Keratinocyte (primary cell): ENCODE measurements at regions not wholly inside any gene's neighbourhood (a gene's known extent, or its start where the extent isn't known, plus 50 kb on each side); places are given as distances from the start of the nearest gene placed in this dataset.

Experiments
- DNase-seq: peaks from one replicate; pipeline ENCODE4 v3.0.0-alpha.2; 2011; ENCODE audit warnings: low read depth, missing footprints, low spot score
- FAIRE-seq: peaks from 2 replicates; lab custom pipeline; 2011; peaks lifted over from hg19 to GRCh38; lab: Jason Lieb, UNC
- H2AFZ ChIP-seq: 2 replicates; pipeline ENCODE4 v1.6.0; 2012; ENCODE audit warnings: low read length, control low read depth, inconsistent platforms; ENCODE audit not compliant: control insufficient read depth
- H3K27ac ChIP-seq: 2 replicates; pipeline ENCODE4 v1.5.1; 2011; ENCODE audit warnings: low read length; ENCODE audit not compliant: control insufficient read depth, insufficient read depth
- H3K27me3 ChIP-seq: 3 replicates; pipeline ENCODE4 v1.6.0; 2011; ENCODE audit warnings: low read length; ENCODE audit not compliant: control insufficient read depth, insufficient read depth; ENCODE audit errors: extremely low read depth
- H3K36me3 ChIP-seq, 2 experiments: 2 replicates in 1 of 2; 3 replicates in 1 of 2; pipeline ENCODE4 v1.5.1; 2011; ENCODE audit warnings: low read length in 2 of 2, mild to moderate bottlenecking in 1 of 2; ENCODE audit not compliant: control insufficient read depth in 2 of 2, insufficient read depth in 2 of 2; ENCODE audit errors: extremely low read depth in 1 of 2
- H3K4me1 ChIP-seq: 3 replicates; pipeline ENCODE4 v1.5.1; 2011; ENCODE audit warnings: low read length; ENCODE audit not compliant: control insufficient read depth, insufficient read depth; ENCODE audit errors: extremely low read depth
- H3K4me2 ChIP-seq: 3 replicates; pipeline ENCODE4 v1.6.0; 2011; ENCODE audit warnings: low read depth, low read length; ENCODE audit not compliant: control insufficient read depth, insufficient read depth; ENCODE audit errors: extremely low read depth
- H3K4me3 ChIP-seq, 3 experiments: fragments of 200-600 bp in 1 of 3; sonication (generic) in 1 of 3; 2 replicates in 2 of 3; 3 replicates in 1 of 3; pipeline ENCODE4 v1.5.1; 2011 to 2016; ENCODE audit warnings: low read length in 3 of 3, mild to moderate bottlenecking in 3 of 3, control low read depth in 2 of 3, inconsistent platforms in 1 of 3, low read depth in 1 of 3, mixed read lengths in 1 of 3, mixed run types in 1 of 3, moderate library complexity in 1 of 3; ENCODE audit not compliant: control insufficient read depth in 2 of 3, insufficient read depth in 2 of 3; ENCODE audit errors: extremely low read depth in 1 of 3
- H3K79me2 ChIP-seq: 2 replicates; pipeline ENCODE4 v1.6.0; 2012; ENCODE audit warnings: low read length; ENCODE audit not compliant: control insufficient read depth, insufficient read depth
- H3K9ac ChIP-seq: 3 replicates; pipeline ENCODE4 v1.6.0; 2011; ENCODE audit warnings: low read length; ENCODE audit not compliant: control insufficient read depth, insufficient read depth; ENCODE audit errors: extremely low read depth
- H3K9me1 ChIP-seq: 3 replicates; pipeline ENCODE4 v1.6.0; 2011; ENCODE audit warnings: low read length; ENCODE audit not compliant: control insufficient read depth, insufficient read depth; ENCODE audit errors: extremely low read depth
- H3K9me3 ChIP-seq: 2 replicates; pipeline ENCODE4 v1.5.1; 2012; ENCODE audit warnings: low read depth, low read length; ENCODE audit not compliant: control insufficient read depth
- H4K20me1 ChIP-seq: 3 replicates; pipeline ENCODE4 v1.6.0; 2011; ENCODE audit warnings: low read length; ENCODE audit not compliant: control insufficient read depth, insufficient read depth; ENCODE audit errors: extremely low read depth
- EZH2 ChIP-seq: IDR thresholded peaks from one replicate; pipeline ENCODE4 v1.6.1; 2012; ENCODE audit warnings: inconsistent platforms, mild to moderate bottlenecking, low read length, moderate library complexity
- dilution Hi-C: fragments of 300-500 bp; cut with MboI; formaldehyde crosslinking; loops from one replicate; pipeline ENCODE4 v1.7.0; 2020; ENCODE audit warnings: low sequenced_read_pairs; ENCODE audit not compliant: extremely low pct_ligation_motif_present
- TF ChIP-seq, protein P1 (sequence below), 3 experiments: IDR thresholded peaks in 1 of 3; conservative IDR thresholded peaks in 1 of 3; optimal IDR thresholded peaks in 1 of 3; 2 replicates in 2 of 3; 3 replicates in 1 of 3; pipeline versions ENCODE3 to v1.5.1; 2011; ENCODE audit warnings: low read length in 3 of 3, mild to moderate bottlenecking in 3 of 3, moderate library complexity in 2 of 3, control low read depth in 1 of 3, inconsistent platforms in 1 of 3; ENCODE audit not compliant: insufficient read depth in 2 of 3; ENCODE audit errors: extremely low read depth in 1 of 3

DNA sequence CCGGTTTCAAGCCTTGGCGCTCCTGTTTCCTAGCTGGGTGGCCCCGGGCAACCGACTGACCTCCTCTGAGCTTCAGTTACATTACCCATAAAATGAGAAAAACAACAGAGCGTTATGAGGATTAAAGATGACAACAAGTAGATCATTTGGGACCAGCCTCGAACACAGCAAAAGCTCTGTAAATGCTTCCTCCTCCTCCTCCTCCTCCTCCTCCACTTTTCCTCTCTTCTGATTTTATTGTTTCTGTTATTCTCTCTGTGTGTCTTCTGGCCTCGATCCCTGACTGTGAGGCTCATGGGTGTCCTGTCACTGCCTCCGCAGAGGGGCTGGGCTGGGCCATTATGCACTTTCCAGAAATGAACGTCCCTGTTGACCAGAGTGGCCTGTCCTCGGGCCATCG, 176.2 kb downstream of the URI1 start:
- Histone ChIP-seq H3K4me2 (no peak overlapping the region), H3K27me3 (no peaks in the 10 kb centered on the region), H3K79me2 (no peaks in the 10 kb centered on the region), H4K20me1 (no peaks in the 10 kb centered on the region), H3K4me3 (no peak overlapping the region), H3K9me1 (no peaks in the 10 kb centered on the region), H3K27ac (no peak overlapping the region), H3K9ac (no peak overlapping the region), H3K4me1 (no peaks in the 10 kb centered on the region), H2AFZ (no peak overlapping the region), H3K9me3 (peaks cover 6% of the 10 kb centered on the region), H3K36me3 (no peaks in the 10 kb centered on the region)
- FAIRE-seq, result no peak
- dilution Hi-C loops, result no loop called here
- no peak for DNase-seq
- TF ChIP-seq EZH2, result no peak
- TF ChIP-seq, protein P1, sequence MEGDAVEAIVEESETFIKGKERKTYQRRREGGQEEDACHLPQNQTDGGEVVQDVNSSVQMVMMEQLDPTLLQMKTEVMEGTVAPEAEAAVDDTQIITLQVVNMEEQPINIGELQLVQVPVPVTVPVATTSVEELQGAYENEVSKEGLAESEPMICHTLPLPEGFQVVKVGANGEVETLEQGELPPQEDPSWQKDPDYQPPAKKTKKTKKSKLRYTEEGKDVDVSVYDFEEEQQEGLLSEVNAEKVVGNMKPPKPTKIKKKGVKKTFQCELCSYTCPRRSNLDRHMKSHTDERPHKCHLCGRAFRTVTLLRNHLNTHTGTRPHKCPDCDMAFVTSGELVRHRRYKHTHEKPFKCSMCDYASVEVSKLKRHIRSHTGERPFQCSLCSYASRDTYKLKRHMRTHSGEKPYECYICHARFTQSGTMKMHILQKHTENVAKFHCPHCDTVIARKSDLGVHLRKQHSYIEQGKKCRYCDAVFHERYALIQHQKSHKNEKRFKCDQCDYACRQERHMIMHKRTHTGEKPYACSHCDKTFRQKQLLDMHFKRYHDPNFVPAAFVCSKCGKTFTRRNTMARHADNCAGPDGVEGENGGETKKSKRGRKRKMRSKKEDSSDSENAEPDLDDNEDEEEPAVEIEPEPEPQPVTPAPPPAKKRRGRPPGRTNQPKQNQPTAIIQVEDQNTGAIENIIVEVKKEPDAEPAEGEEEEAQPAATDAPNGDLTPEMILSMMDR (optimal IDR thresholded peaks at IDR 0.05 in 1 of 3, IDR thresholded peaks at IDR 0.05 in 1 of 3, conservative IDR thresholded peaks at IDR 0.05 in 1 of 3; ENCODE audit: extremely low read depth in 1 of 3, insufficient read depth in 2 of 3, low read length in 3 of 3), result no peak

DNA sequence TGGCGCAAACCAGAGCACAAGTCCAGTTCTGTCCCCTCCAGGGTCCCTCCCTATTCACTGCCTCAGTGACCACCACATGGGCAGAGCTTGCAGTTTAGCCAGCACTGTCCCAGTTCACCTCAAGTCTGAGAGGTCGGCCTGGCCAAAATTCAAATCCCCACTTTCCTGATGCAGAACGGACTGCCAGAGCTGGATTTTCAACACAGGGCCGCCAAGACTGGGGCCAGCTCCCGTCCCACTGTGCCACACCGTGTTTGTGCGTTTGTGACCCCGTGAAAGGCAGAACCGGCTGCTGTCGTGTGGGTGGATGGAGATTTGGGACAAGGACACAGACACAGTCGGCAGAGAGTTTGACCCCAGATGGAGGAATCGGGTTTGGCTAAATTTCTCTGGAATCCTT, 176.7 kb downstream of the URI1 start:
- FAIRE-seq (no peak), DNase-seq (no peak)
- H4K20me1 ChIP-seq, result no peaks in the 10 kb centered on the region
- no peak overlapping the region for H3K4me3 ChIP-seq
- H3K27ac ChIP-seq, result no peak overlapping the region
- TF ChIP-seq, protein P1 (optimal IDR thresholded peaks at IDR 0.05 in 1 of 3, IDR thresholded peaks at IDR 0.05 in 1 of 3, conservative IDR thresholded peaks at IDR 0.05 in 1 of 3; ENCODE audit: extremely low read depth in 1 of 3, insufficient read depth in 2 of 3, low read length in 3 of 3), result no peak
- TF ChIP-seq EZH2, result no peak
- no peaks in the 10 kb centered on the region for H3K9me1 ChIP-seq
- H3K9ac ChIP-seq, result no peak overlapping the region
- no peaks in the 10 kb centered on the region for H3K4me1 ChIP-seq
- H3K9me3 ChIP-seq, result peaks cover 6% of the 10 kb centered on the region
- no peak overlapping the region for H2AFZ ChIP-seq
- no peaks in the 10 kb centered on the region for H3K36me3 ChIP-seq
- H3K4me2 ChIP-seq, result no peak overlapping the region
- H3K79me2 ChIP-seq, result no peaks in the 10 kb centered on the region
- no peaks in the 10 kb centered on the region for H3K27me3 ChIP-seq
- dilution Hi-C loops, result no loop called here
